Umbilical cord (tissue), 1 donor: ENCODE measurements at regions not wholly inside any gene's neighbourhood (a gene's known extent, or its start where the extent isn't known, plus 50 kb on each side); places are given as distances from the start of the nearest gene placed in this dataset.
"Not testable (repeated sequence)": the region's sequence is repeated elsewhere in the genome, so short reads cannot be mapped to it uniquely, and the experiment has no call there.

Source experiments
- DNase-seq: peaks from one replicate; pipeline ENCODE4 v3.0.0-alpha.2; 2015; ENCODE audit warnings: low spot score

DNA sequence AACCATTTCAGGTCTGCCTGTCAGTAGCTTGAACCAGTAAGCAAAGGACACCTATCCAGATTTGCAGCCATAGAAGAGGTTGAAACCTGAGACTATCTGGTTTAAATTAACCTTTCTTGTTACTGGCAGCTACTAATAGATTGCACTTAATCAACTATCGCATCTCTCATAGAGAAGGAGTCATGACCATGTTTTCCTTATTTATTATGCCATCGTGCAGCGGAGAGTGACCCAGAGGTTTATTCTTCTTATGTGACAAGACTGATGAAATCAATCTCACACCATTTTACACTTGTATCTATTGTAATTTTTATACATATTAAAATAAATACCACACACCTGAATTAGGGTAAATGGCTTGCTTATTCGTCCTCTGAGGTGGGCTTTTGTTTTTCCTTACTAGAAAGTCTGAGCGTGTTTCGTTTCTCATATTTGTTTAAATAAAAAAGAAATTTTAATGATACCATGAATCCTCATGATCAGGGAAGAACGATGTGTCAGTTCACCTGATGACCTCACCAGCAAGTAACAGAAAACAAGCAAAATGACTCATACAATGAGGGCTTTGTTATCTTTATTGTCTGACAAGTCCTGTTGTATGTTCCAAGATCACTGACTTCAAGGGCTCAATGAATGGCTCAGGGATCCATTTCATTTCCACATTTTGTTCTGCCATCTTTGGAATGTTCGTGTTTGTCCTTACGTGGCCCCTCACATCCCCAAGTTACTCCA, 379.5 kb upstream of the DPH6 start:
- DNase-seq, result no peak

DNA sequence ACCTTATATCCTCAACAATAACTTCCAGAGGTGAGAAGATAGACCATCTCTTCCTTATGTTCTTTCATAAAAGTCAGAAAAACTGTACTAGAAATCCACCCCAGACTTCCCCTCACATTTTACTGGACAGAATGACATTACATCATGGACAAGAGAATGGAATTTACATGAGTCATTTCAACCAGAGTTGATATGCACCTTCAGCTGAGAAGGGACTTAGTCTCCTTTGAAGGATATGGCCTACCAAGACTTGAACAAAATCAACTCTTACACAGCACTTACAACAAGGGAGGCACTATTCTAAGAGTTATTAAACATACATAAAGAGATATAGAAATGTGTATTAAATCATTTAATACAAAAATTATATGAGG, 380.0 kb upstream of the DPH6 start:
- DNase-seq, result no peak

DNA sequence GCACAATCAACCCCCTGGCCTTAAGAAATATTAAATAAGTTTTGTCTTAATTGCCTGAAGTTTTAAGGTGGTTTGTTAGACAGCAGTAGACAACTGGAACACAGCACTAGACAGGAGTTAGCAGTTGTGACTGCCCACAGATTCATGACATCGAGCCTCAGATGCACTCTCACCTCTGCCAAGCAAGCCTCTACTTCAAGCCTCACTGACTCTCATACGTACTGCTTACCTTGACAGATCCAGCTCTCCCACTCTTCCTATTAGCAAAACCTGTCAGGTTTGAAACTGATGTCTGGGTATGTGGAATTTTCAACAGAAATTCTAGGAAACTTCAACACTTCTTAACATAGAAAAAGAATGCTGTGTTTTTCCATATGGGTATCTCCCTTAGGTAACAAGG, 382.9 kb upstream of the DPH6 start:
- DNase-seq, result no peak

DNA sequence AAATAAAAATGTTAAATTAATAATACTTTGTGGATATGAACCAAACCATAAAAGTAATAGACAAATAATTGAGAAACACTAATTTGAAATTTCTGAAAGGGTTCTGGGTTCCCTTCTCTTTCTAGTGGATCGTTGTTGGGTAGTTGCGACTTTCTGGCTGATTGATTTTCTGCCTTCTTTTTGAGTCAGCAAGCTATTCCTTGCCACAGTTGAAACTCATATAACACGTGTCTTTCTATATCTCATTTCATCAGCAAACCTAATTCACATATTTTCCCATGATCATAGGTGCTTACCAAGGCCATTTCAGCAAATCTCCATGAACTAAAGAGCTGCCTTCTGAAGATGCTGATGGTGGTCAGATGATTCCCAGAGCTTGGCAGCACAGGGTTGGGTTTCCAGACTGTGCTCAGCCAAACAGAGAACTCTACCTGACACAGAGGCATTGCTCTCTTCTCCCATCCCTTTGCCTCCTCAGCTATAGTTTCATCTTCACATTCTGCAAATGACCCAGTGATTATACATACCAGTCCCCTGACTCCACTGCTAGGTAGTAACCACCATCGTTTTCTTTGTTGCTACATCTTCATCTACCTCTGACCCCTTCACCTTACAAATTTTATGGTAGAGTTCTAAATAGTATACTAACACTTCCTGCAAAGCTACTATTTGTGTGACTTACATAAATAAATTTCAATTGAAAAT, 383.9 kb upstream of the DPH6 start:
- no peak for DNase-seq

DNA sequence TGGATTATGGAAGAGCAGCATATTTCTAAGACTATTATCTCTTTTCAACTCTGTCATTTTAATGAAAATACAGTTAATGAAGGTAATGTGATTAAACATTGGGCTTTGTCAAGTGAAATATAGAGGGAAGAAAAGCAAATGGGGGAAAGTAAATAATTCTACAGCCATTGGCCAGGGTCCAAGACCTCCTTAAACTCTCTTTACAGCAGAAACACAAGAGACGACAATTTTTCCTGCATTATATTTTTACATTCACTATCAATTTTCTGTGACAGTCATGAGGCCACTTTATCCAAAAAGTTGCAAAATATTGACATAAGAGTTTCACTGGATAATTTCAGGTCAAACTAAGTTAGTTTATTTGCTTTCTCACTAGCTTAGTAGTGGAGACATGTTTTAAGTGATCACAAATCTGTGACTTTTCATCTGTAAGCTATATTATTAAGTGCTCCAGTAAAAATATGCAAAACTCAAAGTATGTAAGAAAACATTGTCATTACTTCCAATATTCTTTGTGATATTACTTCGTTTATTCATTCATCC, 385.9 kb upstream of the DPH6 start:
- DNase-seq, result no peak

DNA sequence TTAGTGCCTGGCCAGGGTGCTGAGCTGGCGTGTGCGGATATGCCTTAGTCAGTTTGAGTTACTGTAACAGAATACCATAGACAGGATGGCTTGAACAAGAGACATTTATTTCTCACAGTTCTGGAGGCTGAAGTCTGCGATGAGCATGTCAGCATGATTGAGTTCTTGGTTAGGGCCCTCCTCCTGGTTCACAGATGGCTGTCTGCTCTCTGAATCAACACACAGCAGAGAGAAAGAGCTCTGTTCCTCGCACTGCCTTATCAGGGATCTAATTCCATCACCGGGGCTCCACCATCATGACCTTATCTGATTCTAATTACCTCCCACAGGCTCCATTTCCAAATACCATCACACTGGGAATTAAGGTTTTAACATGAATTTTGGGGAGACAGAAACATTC, 386.6 kb upstream of the DPH6 start:
- DNase-seq, result no peak

DNA sequence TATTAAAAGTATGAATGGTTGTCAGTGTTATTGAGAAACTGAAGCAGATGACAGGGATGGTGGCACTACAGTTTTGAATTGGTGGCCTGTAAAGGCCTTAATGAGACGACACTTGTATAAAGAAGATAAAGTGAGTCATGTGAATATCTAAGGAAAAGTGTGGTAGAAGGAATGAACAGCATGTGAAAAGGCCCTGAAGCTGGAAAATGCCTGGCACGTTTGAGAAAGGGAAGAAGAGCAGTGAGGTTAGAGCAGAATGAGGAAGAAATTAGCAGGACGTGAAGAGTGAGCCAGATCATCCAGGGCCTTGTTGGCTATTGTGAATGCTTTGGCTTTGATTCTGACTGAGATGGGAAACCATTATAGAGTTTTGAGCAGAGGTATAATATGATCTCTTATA, 387.6 kb upstream of the DPH6 start:
- no peak for DNase-seq

DNA sequence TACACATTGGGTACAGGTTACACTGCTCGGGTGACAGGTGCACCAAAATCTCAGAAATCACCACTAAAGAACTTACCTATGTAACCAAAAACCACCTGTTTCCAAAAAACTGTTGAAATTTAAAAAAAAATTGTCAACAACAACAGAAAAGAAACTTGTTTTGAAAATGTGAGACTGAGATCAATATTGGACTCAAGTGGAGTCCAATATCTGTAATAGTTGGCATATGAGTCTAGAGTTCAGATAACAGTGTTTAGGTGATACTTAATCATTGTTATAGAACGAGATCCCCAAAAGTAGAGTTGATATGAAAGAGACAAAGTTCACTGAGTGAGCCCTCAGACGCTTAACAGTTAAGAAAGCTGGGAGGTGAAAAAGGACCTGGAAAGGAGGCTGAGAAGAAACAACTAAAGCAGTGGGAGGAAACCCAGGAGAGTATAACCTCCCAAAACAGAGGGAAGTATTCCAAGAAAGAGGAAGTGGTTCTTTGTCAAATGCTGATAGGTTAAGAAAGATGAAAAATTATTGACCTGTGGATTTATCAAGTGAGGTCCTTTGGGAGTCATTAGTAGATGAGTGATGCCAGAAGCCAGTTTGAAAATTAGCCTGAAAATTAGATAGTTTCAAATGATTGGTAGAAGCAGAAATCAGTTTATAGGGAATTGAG, 388.6 kb upstream of the DPH6 start:
- DNase-seq, result no peak

DNA sequence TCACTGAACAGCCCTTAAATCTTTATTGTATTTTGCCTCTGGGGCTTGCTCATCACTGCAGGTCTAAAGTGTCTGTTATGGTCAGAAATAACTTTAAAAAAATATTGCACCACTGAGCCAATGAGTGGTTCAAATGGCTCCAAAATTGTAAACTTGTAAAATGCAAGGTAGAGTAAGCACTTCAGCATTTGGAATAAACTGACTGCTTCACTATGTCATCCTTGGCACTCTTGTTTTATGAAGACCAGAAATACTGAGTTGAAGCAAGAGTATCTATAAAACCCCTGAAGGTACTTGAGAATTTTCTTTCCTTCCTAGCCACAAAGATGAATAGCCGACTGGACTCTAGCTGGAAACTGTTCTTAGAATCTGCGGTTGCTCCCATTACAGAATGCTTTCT, 390.3 kb upstream of the DPH6 start:
- DNase-seq, result no peak

DNA sequence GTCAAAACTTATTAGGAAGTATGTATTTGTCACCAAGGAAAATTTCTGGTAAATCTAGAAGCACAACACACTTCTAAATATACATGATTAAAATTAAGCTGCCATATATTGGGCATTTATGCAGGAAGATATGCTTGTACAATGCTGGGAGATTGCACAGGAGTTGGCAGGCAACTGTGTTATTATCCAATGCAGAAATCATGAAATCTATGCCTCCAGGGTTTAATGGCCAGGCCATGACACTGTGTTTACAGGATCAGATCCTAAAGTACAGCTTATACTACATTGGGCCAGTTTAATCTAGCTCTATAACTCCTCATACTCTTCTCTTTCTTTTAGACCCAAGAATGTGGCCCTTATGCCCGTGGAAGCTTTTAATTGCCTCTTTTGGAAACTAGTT, 391.4 kb upstream of the DPH6 start:
- DNase-seq, result no peak

DNA sequence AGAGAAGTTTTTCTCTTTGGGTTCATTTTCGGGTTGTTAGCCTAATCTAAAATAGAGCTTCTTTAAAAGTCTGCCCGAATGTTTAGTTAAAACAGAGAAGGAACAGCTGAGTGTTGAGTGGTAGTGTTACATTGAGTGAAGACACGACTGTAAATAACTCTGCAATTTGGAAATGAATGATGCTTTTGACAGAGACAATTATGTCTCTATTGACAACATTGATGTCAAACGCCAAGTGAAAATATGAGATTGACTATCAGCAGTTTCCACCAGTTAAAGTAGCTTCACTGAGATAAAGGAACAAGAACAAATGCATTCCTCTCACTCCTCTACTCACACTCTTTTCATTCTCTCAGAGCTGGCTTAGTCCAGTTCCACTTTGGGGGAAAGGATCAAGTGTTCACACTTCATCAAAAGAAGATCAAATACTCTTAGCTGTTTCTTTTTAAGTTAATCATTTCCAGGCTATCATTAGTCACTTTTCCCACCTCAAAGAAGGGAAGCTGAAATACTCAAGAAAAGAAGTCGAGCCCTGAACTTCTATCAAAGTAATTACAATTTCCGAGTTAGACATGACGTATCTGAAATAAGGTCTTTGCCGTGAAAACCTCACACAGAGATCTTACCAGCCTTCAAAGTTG, 399.1 kb upstream of the DPH6 start:
- no peak for DNase-seq

DNA sequence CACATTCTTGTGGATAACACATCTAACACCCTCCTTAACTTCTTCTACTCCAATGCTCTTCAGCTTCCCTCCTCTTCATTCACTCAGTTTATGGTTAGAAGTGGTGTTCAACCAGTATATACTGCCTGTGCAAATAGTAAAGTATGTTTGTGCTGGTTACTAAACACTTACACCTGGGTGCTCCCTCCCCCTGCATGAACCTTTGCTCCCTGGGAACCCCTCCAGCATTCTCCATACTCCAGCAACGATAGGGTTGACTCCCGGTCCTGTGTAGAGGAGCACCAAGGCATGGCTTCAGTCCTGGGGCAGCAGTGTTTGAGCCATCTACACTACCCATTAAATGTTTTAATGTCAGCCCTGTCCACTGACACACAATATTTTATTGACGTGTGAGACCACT, 407.5 kb upstream of the DPH6 start:
- DNase-seq, result no peak

DNA sequence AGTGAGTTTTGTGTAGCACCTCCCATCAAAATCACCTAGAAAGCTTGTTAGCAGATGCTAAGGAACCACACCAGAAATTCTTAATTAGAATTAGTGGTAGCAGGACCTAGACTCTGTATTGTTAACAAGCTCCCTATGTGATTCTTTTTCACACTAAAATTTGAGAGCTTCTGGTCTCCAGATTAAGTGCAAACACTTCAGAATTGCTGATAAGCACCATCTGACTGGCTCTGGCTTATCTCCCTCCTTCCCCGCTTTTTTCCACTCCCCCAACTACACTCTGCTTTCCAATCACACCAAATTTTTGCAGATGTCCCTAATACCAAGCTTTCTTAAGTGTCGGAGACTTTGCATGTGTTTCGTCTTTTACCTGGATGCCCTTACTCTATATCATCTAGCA, 410.1 kb upstream of the DPH6 start:
- DNase-seq, result no peak

DNA sequence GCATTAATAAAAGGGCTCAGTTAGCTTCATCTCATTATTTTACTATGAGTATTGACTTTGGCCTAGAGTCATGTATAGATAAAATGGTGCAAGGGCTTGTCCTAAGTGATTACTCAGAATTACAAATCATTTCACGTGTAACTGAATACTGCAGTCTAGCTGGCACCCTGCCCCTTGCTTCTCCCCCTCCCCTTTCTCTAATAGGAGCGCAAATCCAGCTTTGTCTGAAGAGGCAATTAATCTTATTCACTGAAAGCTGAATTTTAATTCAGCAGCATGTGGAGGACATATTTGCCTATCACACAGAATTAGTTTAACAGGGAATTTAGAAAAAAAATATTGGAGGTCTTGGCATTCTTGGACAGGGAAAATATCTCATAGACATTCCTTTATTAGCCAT, 412.1 kb upstream of the DPH6 start:
- peak; percentile 14 for DNase-seq

DNA sequence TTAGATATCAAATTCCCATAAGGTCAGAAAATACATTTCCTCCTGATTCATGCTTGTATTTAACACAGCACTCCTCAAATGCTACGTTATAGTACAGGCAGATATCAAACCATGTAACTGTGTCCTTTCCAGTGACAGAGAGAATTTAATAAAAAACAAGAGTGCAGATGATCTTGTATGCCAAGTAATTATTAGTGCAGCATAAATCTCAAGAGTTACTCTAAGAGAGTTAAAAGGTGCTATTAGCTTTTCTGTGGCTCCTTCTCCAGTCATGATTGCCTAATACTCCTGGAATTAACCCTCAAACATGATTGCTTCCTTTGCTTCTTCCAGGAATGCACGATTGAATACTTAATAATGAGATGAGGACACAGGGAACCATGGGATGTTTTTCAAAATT, 413.0 kb upstream of the DPH6 start:
- peak; percentile 4 for DNase-seq

DNA sequence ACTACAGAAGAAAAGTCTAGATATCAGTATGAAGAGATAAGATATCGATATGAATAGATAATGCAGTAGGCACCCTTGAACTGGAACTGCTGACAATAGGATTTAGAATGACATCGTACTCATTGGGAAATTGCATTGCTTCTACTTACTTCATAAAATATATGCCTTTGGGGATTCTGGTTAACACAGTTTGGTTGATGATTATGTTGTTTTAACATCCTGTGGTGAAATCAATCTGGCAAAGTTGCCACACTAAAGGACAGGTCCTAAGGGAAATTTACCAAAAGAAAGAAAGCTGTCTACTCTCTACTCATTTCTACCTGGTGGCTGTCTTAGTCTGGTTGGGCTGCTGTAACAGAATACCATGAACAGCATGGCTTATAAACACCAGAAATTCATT, 417.4 kb upstream of the DPH6 start:
- DNase-seq, result no peak

DNA sequence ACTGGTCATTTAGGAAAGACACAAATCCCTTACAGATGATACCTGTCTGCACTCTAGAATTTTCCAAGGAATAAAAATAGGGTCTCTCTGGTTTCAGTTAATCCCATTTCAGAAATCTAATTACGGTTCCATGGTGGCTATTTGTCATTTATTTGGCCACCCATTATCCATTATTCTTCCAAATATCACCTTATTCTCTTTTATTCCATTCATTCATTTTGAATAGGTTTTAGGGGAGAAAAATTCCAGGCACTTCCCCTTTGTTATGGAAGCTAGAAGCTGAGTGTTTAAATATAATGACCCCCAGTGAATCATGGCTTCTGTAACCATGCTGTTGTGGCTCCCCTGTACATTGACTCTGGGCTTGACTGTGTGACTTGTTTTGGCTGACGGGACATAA, 420.8 kb upstream of the DPH6 start:
- DNase-seq, result no peak

DNA sequence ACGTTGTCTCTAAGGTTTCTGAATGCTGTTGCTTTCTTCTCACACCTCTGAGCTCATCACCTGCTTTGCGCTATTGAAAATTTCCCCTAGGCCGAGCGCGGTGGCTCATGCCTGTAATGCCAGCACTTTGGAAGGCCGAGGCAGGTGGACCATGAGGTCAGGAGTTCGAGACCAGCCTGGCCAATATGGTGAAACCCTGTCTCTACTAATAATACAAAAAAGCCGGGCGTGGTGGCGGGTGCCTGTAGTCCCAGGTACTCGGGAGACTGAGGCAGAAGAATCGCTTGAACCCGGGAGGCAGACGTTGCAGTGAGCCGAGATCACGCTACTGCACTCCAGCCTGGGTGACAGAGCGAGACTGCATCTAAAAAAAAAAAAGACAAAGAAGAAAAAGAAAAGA, 422.0 kb upstream of the DPH6 start:
- DNase-seq, result not testable (repeated sequence)

DNA sequence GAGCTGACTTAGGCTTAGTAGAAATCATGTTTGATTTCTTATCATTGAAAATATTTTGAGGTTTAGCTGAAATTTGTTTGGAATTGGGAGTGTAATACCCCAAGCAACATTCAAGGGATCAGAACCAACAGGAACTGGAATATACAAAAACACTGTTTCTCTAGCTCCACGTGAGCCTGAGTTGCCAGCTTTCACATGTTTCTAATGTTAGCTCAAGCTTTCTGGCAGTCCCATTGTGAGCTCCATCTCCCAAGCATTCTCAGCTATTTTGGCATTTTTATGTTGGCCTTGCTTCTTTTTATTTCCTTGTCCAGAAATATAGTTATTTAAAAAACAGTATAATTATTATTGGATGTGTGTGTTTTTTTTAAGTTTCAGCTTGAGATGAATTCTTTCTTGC, 427.1 kb upstream of the DPH6 start:
- DNase-seq, result no peak

DNA sequence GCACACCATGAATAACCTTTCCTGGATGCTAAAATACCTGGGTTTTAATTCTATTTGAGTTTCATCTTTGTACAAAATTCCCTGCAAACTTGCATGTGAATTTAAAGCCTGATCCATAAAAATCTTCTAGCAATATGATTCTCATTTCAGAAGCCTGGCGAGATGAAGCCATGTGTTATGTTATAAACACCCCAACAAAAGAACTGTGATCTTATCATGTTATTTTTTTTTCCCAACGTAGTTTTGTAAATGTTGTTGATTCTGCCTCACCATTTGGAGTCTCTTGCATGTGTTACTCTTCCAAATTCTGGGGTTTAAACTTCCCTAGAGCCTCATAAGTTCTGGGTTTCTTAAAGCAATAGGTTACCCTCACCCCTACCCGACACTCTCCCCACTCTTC, 428.1 kb upstream of the DPH6 start:
- no peak for DNase-seq

DNA sequence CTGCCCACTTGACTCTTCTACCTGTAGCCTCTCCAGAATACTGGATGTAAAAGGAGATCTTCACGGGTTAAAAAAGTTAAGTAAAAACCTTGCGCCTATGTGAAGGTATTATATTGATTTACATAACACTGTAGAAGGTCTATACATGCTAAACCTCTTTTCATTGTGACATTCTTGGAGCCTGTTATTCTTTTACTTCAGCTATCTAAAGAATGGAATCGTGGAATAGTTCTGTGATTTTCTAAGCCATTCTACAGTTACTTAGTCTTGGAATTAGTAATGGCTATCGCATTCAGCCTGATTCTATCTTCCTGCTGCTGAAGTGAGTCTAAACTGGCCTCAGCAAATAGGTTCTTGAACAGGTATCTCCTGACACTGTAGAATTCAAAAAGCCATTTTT, 430.0 kb upstream of the DPH6 start:
- DNase-seq, result no peak

DNA sequence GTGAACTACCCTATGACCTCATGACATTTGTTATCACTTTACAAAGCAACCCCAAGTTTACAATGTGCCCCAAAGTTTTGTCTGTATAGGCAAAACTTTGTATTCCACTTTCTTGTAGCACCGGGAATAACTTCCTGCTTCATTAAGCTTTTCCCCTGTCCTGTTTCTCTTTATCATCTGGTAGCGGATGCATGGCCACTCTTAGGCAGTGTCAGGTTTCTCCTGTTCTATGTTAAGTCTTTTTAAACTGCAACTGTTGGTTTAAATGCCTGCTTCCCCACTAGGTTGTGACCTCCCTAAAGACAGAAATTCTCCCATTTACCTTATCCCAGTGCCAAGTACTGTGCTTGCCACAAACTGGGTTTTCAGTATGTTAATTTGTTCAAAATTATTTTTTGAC, 433.6 kb upstream of the DPH6 start:
- no peak for DNase-seq
